K562 (cell line): ENCODE measurements at regions not wholly inside any gene's neighbourhood (a gene's known extent, or its start where the extent isn't known, plus 50 kb on each side); places are given as distances from the start of the nearest gene placed in this dataset.

ENCODE experiments used
- CTCF ChIP-seq, 3 experiments: IDR thresholded peaks in 2 of 3; conservative IDR thresholded peaks in 1 of 3; 2 replicates each; pipeline ENCODE4 v1.5.1; 2011 to 2012; ENCODE audit warnings: low read length in 3 of 3, mild to moderate bottlenecking in 3 of 3, control low read depth in 2 of 3, improper control_type of control experiment in 1 of 3, inconsistent platforms in 1 of 3, low read depth in 1 of 3, mixed read lengths in 1 of 3, moderate library complexity in 1 of 3; ENCODE audit not compliant: insufficient read depth in 2 of 3
- EP300 ChIP-seq: IDR thresholded peaks from 2 replicates; pipeline ENCODE4 v1.6.1; 2012; ENCODE audit warnings: low read length, improper control_type of control experiment
- MCM5 ChIP-seq: fragments of 450-650 bp; IDR thresholded peaks from 2 replicates; pipeline ENCODE4 v1.6.1; 2016; ENCODE audit warnings: low read depth
- POLR2A ChIP-seq: fragments of 450-650 bp; conservative IDR thresholded peaks from 2 replicates; pipeline ENCODE4 v1.6.1; 2016
- ZNF143 ChIP-seq: sonication (generic); formaldehyde crosslinking; IDR thresholded peaks from 2 replicates; pipeline ENCODE4 v1.9.0; 2022; ENCODE audit warnings: mild to moderate bottlenecking, missing genetic modification reagents
- ZNF589 ChIP-seq: fragments of 200-800 bp; sonication (Bioruptor generic); IDR thresholded peaks from 2 replicates; pipeline ENCODE4 v1.6.1; 2016; ENCODE audit warnings: low read depth, missing genetic modification characterization, missing compliant biosample characterization

- TF ChIP-seq POLR2A: no peak
- TF ChIP-seq ZNF589: no peak
- no peak for TF ChIP-seq CTCF (IDR thresholded peaks at IDR 0.05 in 2 of 3, conservative IDR thresholded peaks at IDR 0.05 in 1 of 3; ENCODE audit: insufficient read depth in 2 of 3, low read depth in 1 of 3, low read length in 3 of 3)
- no peak for TF ChIP-seq ZNF143 (CRISPR knock-in tag)
- no peak for TF ChIP-seq MCM5
- no peak for TF ChIP-seq EP300
These were observed 128.7 kb downstream of the CEP120 start for GRCh38 chr5:123294544-123294943.
